ENCODE measurements at regions not wholly inside any gene's neighbourhood (a gene's known extent, or its start where the extent isn't known, plus 50 kb on each side); places are given as distances from the start of the nearest gene placed in this dataset.

GRCh38 chr11:12587333-12587991 lies 86.8 kb upstream of the TEAD1 start:
- TF ChIP-seq CTCF (IDR thresholded peaks at IDR 0.05; ENCODE audit: poor library complexity, severe bottlenecking) (no peak), SMC3 (conservative IDR thresholded peaks at IDR 0.05; ENCODE audit: poor library complexity) (no peak), POLR2AphosphoS5 (IDR thresholded peaks at IDR 0.05) (no peak), TAF1 (IDR thresholded peaks at IDR 0.05; ENCODE audit: low read depth) (no peak), EZH2 (IDR thresholded peaks at IDR 0.05; ENCODE audit: borderline replicate concordance, insufficient read depth, low read length, poor library complexity, severe bottlenecking) (no peak)

Data from neural cell (in vitro differentiated cells).